ENCODE measurements at regions not wholly inside any gene's neighbourhood (a gene's known extent, or its start where the extent isn't known, plus 50 kb on each side); places are given as distances from the start of the nearest gene placed in this dataset.

DNA sequence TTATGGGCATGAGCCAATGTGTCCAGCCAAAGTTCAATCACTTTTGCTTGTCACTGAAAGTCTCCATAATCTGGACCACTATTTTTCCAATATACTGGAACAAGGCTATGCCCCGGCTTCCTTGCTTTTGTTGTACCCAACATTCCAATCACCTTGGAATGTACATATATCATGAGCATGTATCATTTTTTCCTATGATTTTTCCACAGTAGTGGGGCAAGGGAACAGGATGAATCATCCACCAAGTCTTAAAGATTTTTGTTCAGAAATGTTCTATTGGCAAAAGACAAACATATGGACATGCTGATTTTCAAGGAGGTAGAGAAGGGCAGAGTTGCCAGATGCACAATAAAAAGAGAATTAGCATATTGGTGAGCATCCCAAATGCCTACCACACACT, 548.1 kb upstream of the INTU start:
- Histone ChIP-seq H3K4me1 (ENCODE audit: control insufficient read depth, low read length) (no peaks in the 10 kb centered on the region), H4K20me1 (ENCODE audit: control insufficient read depth, insufficient read depth, low read depth, low read length) (no peaks in the 10 kb centered on the region), H3K36me3 (ENCODE audit: control insufficient read depth, low read length) (no peaks in the 10 kb centered on the region), H3K4me2 (ENCODE audit: low read length) (no peak overlapping the region), H3K79me2 (ENCODE audit: control insufficient read depth, low read length) (no peaks in the 10 kb centered on the region), H3K27ac (ENCODE audit: low read depth, low read length) (no peak overlapping the region), H3K9me3 (ENCODE audit: control insufficient read depth, insufficient read depth, low read length) (peaks cover 15% of the 10 kb centered on the region; the same call in 1 of the 2 replicates), H3K27me3 (ENCODE audit: control insufficient read depth, low read length) (no peaks in the 10 kb centered on the region), H3K4me3 (ENCODE audit: low read length) (no peak overlapping the region), H3F3A (ENCODE audit: control insufficient read depth, insufficient read depth) (no peaks in the 10 kb centered on the region), H3K9me2 (replicated peaks; ENCODE audit: control insufficient read depth, low read length) (no peaks in the 10 kb centered on the region)
- no peak for TF ChIP-seq EZH2phosphoT487 (IDR thresholded peaks at IDR 0.05; ENCODE audit: borderline replicate concordance, low read length)
- TF ChIP-seq, protein P1, sequence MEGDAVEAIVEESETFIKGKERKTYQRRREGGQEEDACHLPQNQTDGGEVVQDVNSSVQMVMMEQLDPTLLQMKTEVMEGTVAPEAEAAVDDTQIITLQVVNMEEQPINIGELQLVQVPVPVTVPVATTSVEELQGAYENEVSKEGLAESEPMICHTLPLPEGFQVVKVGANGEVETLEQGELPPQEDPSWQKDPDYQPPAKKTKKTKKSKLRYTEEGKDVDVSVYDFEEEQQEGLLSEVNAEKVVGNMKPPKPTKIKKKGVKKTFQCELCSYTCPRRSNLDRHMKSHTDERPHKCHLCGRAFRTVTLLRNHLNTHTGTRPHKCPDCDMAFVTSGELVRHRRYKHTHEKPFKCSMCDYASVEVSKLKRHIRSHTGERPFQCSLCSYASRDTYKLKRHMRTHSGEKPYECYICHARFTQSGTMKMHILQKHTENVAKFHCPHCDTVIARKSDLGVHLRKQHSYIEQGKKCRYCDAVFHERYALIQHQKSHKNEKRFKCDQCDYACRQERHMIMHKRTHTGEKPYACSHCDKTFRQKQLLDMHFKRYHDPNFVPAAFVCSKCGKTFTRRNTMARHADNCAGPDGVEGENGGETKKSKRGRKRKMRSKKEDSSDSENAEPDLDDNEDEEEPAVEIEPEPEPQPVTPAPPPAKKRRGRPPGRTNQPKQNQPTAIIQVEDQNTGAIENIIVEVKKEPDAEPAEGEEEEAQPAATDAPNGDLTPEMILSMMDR (IDR thresholded peaks at IDR 0.05; ENCODE audit: low read depth, low read length, poor library complexity, severe bottlenecking): no peak

DNA sequence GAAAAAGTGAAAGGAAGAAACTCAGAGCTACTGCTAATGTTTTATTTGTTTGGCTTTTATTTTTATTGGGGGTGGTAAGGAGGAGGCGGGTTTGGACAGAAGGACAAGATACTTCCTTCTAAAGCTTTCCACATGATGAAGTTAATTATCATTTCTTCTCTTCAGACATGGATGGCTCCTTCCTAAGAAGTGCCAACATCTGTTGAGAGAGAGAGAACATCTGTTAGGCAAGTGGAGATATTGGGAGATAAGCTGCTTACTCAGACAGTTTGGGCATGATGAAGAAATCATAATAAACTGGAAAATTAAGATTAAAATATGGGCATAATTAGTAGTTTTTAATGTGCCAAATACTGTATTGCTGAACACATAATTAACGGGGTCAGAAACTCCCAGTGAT, 535.7 kb upstream of the INTU start:
- Histone ChIP-seq H3K27ac (ENCODE audit: low read depth, low read length) (no peak overlapping the region), H3K9me2 (replicated peaks; ENCODE audit: control insufficient read depth, low read length) (no peaks in the 10 kb centered on the region), H3F3A (ENCODE audit: control insufficient read depth, insufficient read depth) (no peaks in the 10 kb centered on the region), H3K9me3 (ENCODE audit: control insufficient read depth, insufficient read depth, low read length) (no peaks in the 10 kb centered on the region), H3K4me1 (ENCODE audit: control insufficient read depth, low read length) (no peaks in the 10 kb centered on the region), H3K36me3 (ENCODE audit: control insufficient read depth, low read length) (no peaks in the 10 kb centered on the region), H3K79me2 (ENCODE audit: control insufficient read depth, low read length) (no peaks in the 10 kb centered on the region), H3K4me3 (ENCODE audit: low read length) (no peak overlapping the region), H3K27me3 (ENCODE audit: control insufficient read depth, low read length) (no peaks in the 10 kb centered on the region), H3K4me2 (ENCODE audit: low read length) (no peak overlapping the region), H4K20me1 (ENCODE audit: control insufficient read depth, insufficient read depth, low read depth, low read length) (no peaks in the 10 kb centered on the region)
- no peak for TF ChIP-seq EZH2phosphoT487 (IDR thresholded peaks at IDR 0.05; ENCODE audit: borderline replicate concordance, low read length)
- TF ChIP-seq, protein P1 (IDR thresholded peaks at IDR 0.05; ENCODE audit: low read depth, low read length, poor library complexity, severe bottlenecking): no peak

DNA sequence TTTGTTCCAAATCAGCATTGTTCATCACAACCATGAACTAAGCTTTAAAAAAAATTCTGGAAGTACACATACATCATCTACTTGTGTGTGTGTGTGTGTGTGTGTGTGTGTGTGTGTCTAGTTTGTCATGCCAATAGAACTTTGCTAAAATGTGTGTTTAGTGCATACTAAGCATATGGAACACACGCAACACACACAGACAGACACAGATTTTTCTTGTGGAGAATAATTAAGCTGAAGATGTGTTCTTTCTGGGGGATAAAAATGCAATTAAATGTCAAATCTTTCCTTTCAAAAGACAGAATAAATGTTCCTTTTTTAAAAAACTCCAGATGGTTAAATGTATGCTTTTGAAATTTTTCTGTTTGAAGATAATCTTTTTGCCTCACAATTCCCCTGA, 530.4 kb upstream of the INTU start:
- Histone ChIP-seq H3K4me3 (ENCODE audit: low read length) (no peak overlapping the region), H4K20me1 (ENCODE audit: control insufficient read depth, insufficient read depth, low read depth, low read length) (no peaks in the 10 kb centered on the region), H3K4me2 (ENCODE audit: low read length) (no peak overlapping the region), H3K9me2 (replicated peaks; ENCODE audit: control insufficient read depth, low read length) (no peaks in the 10 kb centered on the region), H3K36me3 (ENCODE audit: control insufficient read depth, low read length) (no peaks in the 10 kb centered on the region), H3K9me3 (ENCODE audit: control insufficient read depth, insufficient read depth, low read length) (no peaks in the 10 kb centered on the region), H3K27ac (ENCODE audit: low read depth, low read length) (no peak overlapping the region), H3F3A (ENCODE audit: control insufficient read depth, insufficient read depth) (no peaks in the 10 kb centered on the region), H3K79me2 (ENCODE audit: control insufficient read depth, low read length) (no peaks in the 10 kb centered on the region), H3K4me1 (ENCODE audit: control insufficient read depth, low read length) (no peaks in the 10 kb centered on the region), H3K27me3 (ENCODE audit: control insufficient read depth, low read length) (no peaks in the 10 kb centered on the region)
- TF ChIP-seq, protein P1 (IDR thresholded peaks at IDR 0.05; ENCODE audit: low read depth, low read length, poor library complexity, severe bottlenecking): no peak
- TF ChIP-seq EZH2phosphoT487 (IDR thresholded peaks at IDR 0.05; ENCODE audit: borderline replicate concordance, low read length): no peak

DNA sequence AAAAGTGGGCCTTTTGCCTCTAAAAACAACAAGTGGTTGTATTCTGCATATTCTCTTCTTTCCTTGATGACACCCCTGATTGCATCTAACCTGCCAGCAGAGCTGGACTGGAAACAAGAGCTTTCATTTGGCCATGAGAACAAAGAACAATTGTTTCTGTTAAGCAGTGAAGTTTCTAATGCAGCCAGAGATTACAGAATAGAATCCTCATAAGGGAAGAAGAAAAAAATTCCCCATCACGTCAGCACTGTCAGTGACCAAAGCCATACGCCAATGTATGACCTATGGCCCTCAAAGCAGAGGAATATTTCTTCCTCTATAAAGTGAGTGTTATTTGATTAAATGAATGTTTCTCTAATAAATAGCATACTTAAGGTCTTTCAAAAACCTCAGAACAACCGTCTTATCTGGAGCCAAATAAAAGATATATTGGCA, 529.1 kb upstream of the INTU start:
- no peak for TF ChIP-seq EZH2phosphoT487 (IDR thresholded peaks at IDR 0.05; ENCODE audit: borderline replicate concordance, low read length)
- TF ChIP-seq, protein P1 (IDR thresholded peaks at IDR 0.05; ENCODE audit: low read depth, low read length, poor library complexity, severe bottlenecking): no peak
- H4K20me1 ChIP-seq (ENCODE audit: control insufficient read depth, insufficient read depth, low read depth, low read length): no peaks in the 10 kb centered on the region
- no peaks in the 10 kb centered on the region for H3K4me1 ChIP-seq (ENCODE audit: control insufficient read depth, low read length)
- no peaks in the 10 kb centered on the region for H3K9me2 ChIP-seq (replicated peaks; ENCODE audit: control insufficient read depth, low read length)
- H3K9me3 ChIP-seq (ENCODE audit: control insufficient read depth, insufficient read depth, low read length): no peaks in the 10 kb centered on the region
- no peak overlapping the region for H3K27ac ChIP-seq (ENCODE audit: low read depth, low read length)
- H3K27me3 ChIP-seq (ENCODE audit: control insufficient read depth, low read length): no peaks in the 10 kb centered on the region
- H3F3A ChIP-seq (ENCODE audit: control insufficient read depth, insufficient read depth): no peaks in the 10 kb centered on the region
- H3K36me3 ChIP-seq (ENCODE audit: control insufficient read depth, low read length): no peaks in the 10 kb centered on the region
- H3K79me2 ChIP-seq (ENCODE audit: control insufficient read depth, low read length): no peaks in the 10 kb centered on the region
- no peak overlapping the region for H3K4me3 ChIP-seq (ENCODE audit: low read length)
- H3K4me2 ChIP-seq (ENCODE audit: low read length): no peak overlapping the region
